ENCODE measurements at regions not wholly inside any gene's neighbourhood (a gene's known extent, or its start where the extent isn't known, plus 50 kb on each side); places are given as distances from the start of the nearest gene placed in this dataset.
"Not testable (repeated sequence)": the region's sequence is repeated elsewhere in the genome, so short reads cannot be mapped to it uniquely, and the experiment has no call there.

DNA sequence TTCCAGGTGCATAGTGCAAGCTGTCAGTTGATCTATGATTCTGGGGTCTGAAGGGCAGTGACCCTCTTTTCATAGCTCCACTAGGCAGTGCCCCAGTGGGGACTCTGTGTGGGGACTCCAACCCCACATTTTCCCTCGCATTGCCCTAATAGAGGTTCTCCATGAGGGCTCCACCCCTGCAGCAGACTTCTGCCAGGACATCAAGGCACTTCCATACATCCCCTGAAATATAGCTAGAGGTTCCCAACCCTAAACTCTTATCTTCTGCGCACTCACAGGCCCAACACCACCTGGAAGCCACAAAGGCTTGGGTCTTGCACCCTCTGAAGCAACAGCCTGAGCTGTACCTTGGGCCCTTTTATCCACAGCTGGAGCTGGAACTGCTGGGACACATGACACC is 65.7 kb upstream of the PKN2 start:
- DNase-seq (ENCODE audit: low spot score): no peak

DNA sequence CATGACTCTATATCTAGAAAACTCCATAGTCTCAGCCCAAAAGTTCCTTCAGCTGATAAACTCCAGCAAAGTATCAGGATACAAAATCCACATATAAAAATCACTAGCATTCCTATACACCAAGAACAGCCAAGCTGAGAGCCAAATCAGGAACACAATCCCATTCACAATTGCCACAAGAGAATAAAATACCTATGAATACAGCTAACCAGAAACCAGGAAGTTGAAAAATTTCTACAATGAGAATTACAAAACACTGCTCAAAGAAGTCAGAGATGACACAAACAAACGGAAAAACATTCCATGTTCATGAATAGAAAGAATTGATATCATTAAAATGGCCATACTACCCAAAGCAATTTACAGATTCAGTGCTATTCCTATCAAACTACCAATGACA is 61.0 kb upstream of the PKN2 start:
- not testable (repeated sequence) for DNase-seq (ENCODE audit: low spot score)

Measured in mucosa of gallbladder (tissue), 1 donor.